Neural cell (in vitro differentiated cells): ENCODE measurements at regions not wholly inside any gene's neighbourhood (a gene's known extent, or its start where the extent isn't known, plus 50 kb on each side); places are given as distances from the start of the nearest gene placed in this dataset.

Source experiments
- H2AFZ ChIP-seq: fragments of 200-600, 300-800 bp; sonication (generic), shearing (Covaris generic); 2 replicates; pipeline ENCODE4 v1.6.0; 2014; ENCODE audit warnings: low read depth, mild to moderate bottlenecking, antibody characterized with exemption, low read length, moderate library complexity
- H3F3A ChIP-seq: fragments of 200-600 bp; shearing (Covaris generic); 2 replicates; pipeline ENCODE4 v1.6.1; 2016; ENCODE audit warnings: mild to moderate bottlenecking, moderate library complexity, mixed read lengths, antibody characterized with exemption, low read length; ENCODE audit not compliant: insufficient read depth, poor library complexity, severe bottlenecking
- H3K27ac ChIP-seq: fragments of 200-600, 300-800 bp; sonication (generic), shearing (Covaris generic); 2 replicates; pipeline ENCODE4 v1.5.1; 2014; ENCODE audit warnings: mild to moderate bottlenecking, low read length, moderate library complexity
- H3K27me3 ChIP-seq: fragments of 300-800, 200-600 bp; sonication (generic), shearing (Covaris generic); 2 replicates; pipeline ENCODE4 v1.6.0; 2014; ENCODE audit warnings: mild to moderate bottlenecking, low read depth, low read length, moderate library complexity; ENCODE audit not compliant: insufficient read depth
- H3K36me3 ChIP-seq: fragments of 300-800, 200-600 bp; sonication (generic), shearing (Covaris generic); 2 replicates; pipeline ENCODE4 v1.5.1; 2014; ENCODE audit warnings: mild to moderate bottlenecking, antibody characterized with exemption, low read length, moderate library complexity; ENCODE audit not compliant: insufficient read depth
- H3K4me2 ChIP-seq: fragments of 300-800, 200-600 bp; sonication (generic), shearing (Covaris generic); 2 replicates; pipeline ENCODE4 v1.6.0; 2014; ENCODE audit warnings: mild to moderate bottlenecking, low read length
- H3K4me3 ChIP-seq: fragments of 300-800, 200-600 bp; sonication (generic), shearing (Covaris generic); 2 replicates; pipeline ENCODE4 v1.5.1; 2014; ENCODE audit warnings: mild to moderate bottlenecking, low read length, moderate library complexity
- H3K79me2 ChIP-seq: fragments of 200-600 bp; shearing (Covaris generic); replicated peaks from 2 replicates; pipeline ENCODE4 v1.6.0; 2014; ENCODE audit warnings: mild to moderate bottlenecking, low read length, moderate library complexity; ENCODE audit not compliant: insufficient read depth
- H3K9ac ChIP-seq: fragments of 300-800, 200-600 bp; sonication (generic), shearing (Covaris generic); 2 replicates; pipeline ENCODE4 v1.6.1; 2016; ENCODE audit warnings: mild to moderate bottlenecking, low read length, mixed read lengths
- H3K9me2 ChIP-seq: fragments of 200-600 bp; shearing (Covaris generic); 2 replicates; pipeline ENCODE4 v1.6.1; 2016; ENCODE audit warnings: mild to moderate bottlenecking, low read length, mixed read lengths; ENCODE audit not compliant: insufficient read depth
- H3K9me3 ChIP-seq: fragments of 200-600, 300-800 bp; sonication (generic), shearing (Covaris generic); 2 replicates; pipeline ENCODE4 v1.6.1; 2016; ENCODE audit warnings: mild to moderate bottlenecking, mixed run types, low read length, moderate library complexity, mixed read lengths
- H4K20me1 ChIP-seq: fragments of 200-600 bp; shearing (Covaris generic); 2 replicates; pipeline ENCODE4 v1.6.1; 2016; ENCODE audit warnings: mild to moderate bottlenecking, mixed run types; ENCODE audit not compliant: insufficient read depth
- CTCF ChIP-seq: fragments of 450-650 bp; IDR thresholded peaks from 2 replicates; pipeline ENCODE4 v1.5.1; 2014; ENCODE audit warnings: antibody characterized with exemption, mild to moderate bottlenecking, moderate library complexity; ENCODE audit not compliant: poor library complexity, severe bottlenecking
- EP300 ChIP-seq: fragments of 450-650 bp; conservative IDR thresholded peaks from 2 replicates; pipeline ENCODE4 v1.6.1; 2014; ENCODE audit warnings: antibody characterized with exemption, mild to moderate bottlenecking, moderate library complexity; ENCODE audit not compliant: poor library complexity, severe bottlenecking
- EZH2 ChIP-seq: fragments of 200-600, 300-800 bp; shearing (Covaris generic), sonication (generic); IDR thresholded peaks from 2 replicates; pipeline ENCODE4 v1.6.1; 2014; ENCODE audit warnings: antibody characterized with exemption, low read length, borderline replicate concordance, mild to moderate bottlenecking; ENCODE audit not compliant: insufficient read depth, poor library complexity, severe bottlenecking
- MXI1 ChIP-seq: fragments of 450-650 bp; conservative IDR thresholded peaks from 2 replicates; pipeline ENCODE4 v1.6.1; 2014; ENCODE audit warnings: antibody characterized with exemption, mild to moderate bottlenecking; ENCODE audit not compliant: poor library complexity, severe bottlenecking
- POLR2AphosphoS5 ChIP-seq: IDR thresholded peaks from 2 replicates; pipeline ENCODE4 v1.6.1; 2012
- RAD21 ChIP-seq: fragments of 450-650 bp; conservative IDR thresholded peaks from 2 replicates; pipeline ENCODE4 v1.6.1; 2014; ENCODE audit warnings: antibody characterized with exemption, mild to moderate bottlenecking, moderate library complexity
- SMC3 ChIP-seq: fragments of 450-650 bp; conservative IDR thresholded peaks from 2 replicates; pipeline ENCODE4 v1.6.1; 2014; ENCODE audit warnings: antibody characterized with exemption, mild to moderate bottlenecking, moderate library complexity; ENCODE audit not compliant: poor library complexity
- TAF1 ChIP-seq: IDR thresholded peaks from 2 replicates; pipeline ENCODE4 v1.6.1; 2012; ENCODE audit warnings: low read depth
- TF ChIP-seq, protein P1 (sequence below): IDR thresholded peaks from 2 replicates; pipeline ENCODE4 v1.6.1; 2012; ENCODE audit warnings: borderline replicate concordance

- Histone ChIP-seq H3K27ac (no peak overlapping the region), H3F3A (no peaks in the 10 kb centered on the region), H3K79me2 (no peaks in the 10 kb centered on the region), H3K36me3 (no peaks in the 10 kb centered on the region), H3K4me2 (no peak overlapping the region), H3K9me2 (no peaks in the 10 kb centered on the region), H3K9me3 (no peaks in the 10 kb centered on the region), H3K9ac (no peak overlapping the region), H3K4me3 (no peak overlapping the region), H2AFZ (no peak overlapping the region), H4K20me1 (no peaks in the 10 kb centered on the region), H3K27me3 (no peaks in the 10 kb centered on the region)
- TF ChIP-seq TAF1 (no peak), CTCF (no peak), EZH2 (no peak), RAD21 (no peak), EP300 (no peak), SMC3 (no peak), POLR2AphosphoS5 (no peak), MXI1 (no peak)
- TF ChIP-seq, protein P1, sequence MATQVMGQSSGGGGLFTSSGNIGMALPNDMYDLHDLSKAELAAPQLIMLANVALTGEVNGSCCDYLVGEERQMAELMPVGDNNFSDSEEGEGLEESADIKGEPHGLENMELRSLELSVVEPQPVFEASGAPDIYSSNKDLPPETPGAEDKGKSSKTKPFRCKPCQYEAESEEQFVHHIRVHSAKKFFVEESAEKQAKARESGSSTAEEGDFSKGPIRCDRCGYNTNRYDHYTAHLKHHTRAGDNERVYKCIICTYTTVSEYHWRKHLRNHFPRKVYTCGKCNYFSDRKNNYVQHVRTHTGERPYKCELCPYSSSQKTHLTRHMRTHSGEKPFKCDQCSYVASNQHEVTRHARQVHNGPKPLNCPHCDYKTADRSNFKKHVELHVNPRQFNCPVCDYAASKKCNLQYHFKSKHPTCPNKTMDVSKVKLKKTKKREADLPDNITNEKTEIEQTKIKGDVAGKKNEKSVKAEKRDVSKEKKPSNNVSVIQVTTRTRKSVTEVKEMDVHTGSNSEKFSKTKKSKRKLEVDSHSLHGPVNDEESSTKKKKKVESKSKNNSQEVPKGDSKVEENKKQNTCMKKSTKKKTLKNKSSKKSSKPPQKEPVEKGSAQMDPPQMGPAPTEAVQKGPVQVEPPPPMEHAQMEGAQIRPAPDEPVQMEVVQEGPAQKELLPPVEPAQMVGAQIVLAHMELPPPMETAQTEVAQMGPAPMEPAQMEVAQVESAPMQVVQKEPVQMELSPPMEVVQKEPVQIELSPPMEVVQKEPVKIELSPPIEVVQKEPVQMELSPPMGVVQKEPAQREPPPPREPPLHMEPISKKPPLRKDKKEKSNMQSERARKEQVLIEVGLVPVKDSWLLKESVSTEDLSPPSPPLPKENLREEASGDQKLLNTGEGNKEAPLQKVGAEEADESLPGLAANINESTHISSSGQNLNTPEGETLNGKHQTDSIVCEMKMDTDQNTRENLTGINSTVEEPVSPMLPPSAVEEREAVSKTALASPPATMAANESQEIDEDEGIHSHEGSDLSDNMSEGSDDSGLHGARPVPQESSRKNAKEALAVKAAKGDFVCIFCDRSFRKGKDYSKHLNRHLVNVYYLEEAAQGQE: no peak
Measured at GRCh38 chr1:53409233-53409632, 50.0 kb upstream of the DMRTB1 start.
